H9 (cell line): ENCODE measurements at regions not wholly inside any gene's neighbourhood (a gene's known extent, or its start where the extent isn't known, plus 50 kb on each side); places are given as distances from the start of the nearest gene placed in this dataset.

ENCODE experiments used
- DNase-seq: peaks from one replicate; pipeline ENCODE4 v3.0.0-alpha.2; 2017
- H2AFZ ChIP-seq: one replicate; pipeline ENCODE4 v1.6.1; 2013; ENCODE audit warnings: mild to moderate bottlenecking, low read length, control low read depth, moderate library complexity
- H2AK5ac ChIP-seq: 2 replicates; pipeline ENCODE4 v1.6.1; 2013; ENCODE audit warnings: low read length, control low read depth, mixed read lengths; ENCODE audit not compliant: insufficient read length
- H2BK120ac ChIP-seq: one replicate; pipeline ENCODE4 v1.6.1; 2013; ENCODE audit warnings: low read depth, mild to moderate bottlenecking, low read length, control low read depth, inconsistent platforms; ENCODE audit not compliant: poor library complexity, severe bottlenecking
- H2BK12ac ChIP-seq: 2 replicates; pipeline ENCODE4 v1.6.1; 2013; ENCODE audit warnings: low read length, control low read depth, mixed read lengths, low read depth; ENCODE audit not compliant: insufficient read length
- H2BK15ac ChIP-seq: 2 replicates; pipeline ENCODE4 v1.6.1; 2013; ENCODE audit warnings: low read depth, low read length, control low read depth
- H2BK20ac ChIP-seq: one replicate; pipeline ENCODE4 v1.6.1; 2013; ENCODE audit warnings: low read depth, mild to moderate bottlenecking, low read length, control low read depth, inconsistent platforms; ENCODE audit not compliant: poor library complexity, severe bottlenecking
- H2BK5ac ChIP-seq: 2 replicates; pipeline ENCODE4 v1.6.1; 2013; ENCODE audit warnings: low read length, control low read depth, mixed read lengths; ENCODE audit not compliant: insufficient read length
- H3K14ac ChIP-seq: 2 replicates; pipeline ENCODE4 v1.6.1; 2013; ENCODE audit warnings: low read length, control low read depth; ENCODE audit not compliant: insufficient read depth
- H3K18ac ChIP-seq: 2 replicates; pipeline ENCODE4 v1.6.1; 2013; ENCODE audit warnings: low read depth, mild to moderate bottlenecking, mixed read lengths, low read length, control low read depth; ENCODE audit not compliant: insufficient read length
- H3K23ac ChIP-seq: 2 replicates; pipeline ENCODE4 v1.6.1; 2013; ENCODE audit warnings: low read length, control low read depth, mixed read lengths, low read depth; ENCODE audit not compliant: insufficient read length
- H3K23me2 ChIP-seq: 2 replicates; pipeline ENCODE4 v1.6.1; 2013; ENCODE audit warnings: low read depth, mild to moderate bottlenecking, mixed read lengths, low read length, control low read depth; ENCODE audit not compliant: insufficient read length, poor library complexity, severe bottlenecking
- H3K27ac ChIP-seq: 2 replicates; pipeline ENCODE4 v1.5.1; 2013; ENCODE audit warnings: low read length, control low read depth, mixed read lengths, low read depth; ENCODE audit not compliant: insufficient read length
- H3K27me3 ChIP-seq: 2 replicates; pipeline ENCODE4 v1.6.1; 2013; ENCODE audit warnings: low read length, control low read depth, inconsistent platforms; ENCODE audit not compliant: insufficient read depth
- H3K4ac ChIP-seq: 2 replicates; pipeline ENCODE4 v1.6.1; 2013; ENCODE audit warnings: low read depth, mild to moderate bottlenecking, control low read depth, inconsistent platforms, low read length, moderate library complexity
- H3K4me1 ChIP-seq: 2 replicates; pipeline ENCODE4 v1.6.1; 2013; ENCODE audit warnings: low read length, control low read depth, inconsistent platforms; ENCODE audit not compliant: insufficient read depth
- H3K4me2 ChIP-seq: 2 replicates; pipeline ENCODE4 v1.6.1; 2013; ENCODE audit warnings: low read length, control low read depth, mixed read lengths; ENCODE audit not compliant: insufficient read length, insufficient read depth
- H3K56ac ChIP-seq: 2 replicates; pipeline ENCODE4 v1.6.1; 2013; ENCODE audit warnings: low read depth, mild to moderate bottlenecking, mixed read lengths, low read length, control low read depth; ENCODE audit not compliant: insufficient read length
- H3K79me1 ChIP-seq: 2 replicates; pipeline ENCODE4 v1.6.1; 2013; ENCODE audit warnings: low read depth, mild to moderate bottlenecking, moderate library complexity, low read length, control low read depth, inconsistent platforms; ENCODE audit not compliant: insufficient read depth, poor library complexity, severe bottlenecking
- H3K79me2 ChIP-seq: 2 replicates; pipeline ENCODE4 v1.6.1; 2013; ENCODE audit warnings: low read length, control low read depth, inconsistent platforms; ENCODE audit not compliant: insufficient read depth
- H3K9ac ChIP-seq: 2 replicates; pipeline ENCODE4 v1.6.1; 2013; ENCODE audit warnings: low read length, control low read depth, mixed read lengths; ENCODE audit not compliant: insufficient read length; ENCODE audit errors: extremely low read depth
- H3K9me3 ChIP-seq: one replicate; pipeline ENCODE4 v1.6.1; 2013; ENCODE audit warnings: low read depth, low read length, inconsistent platforms; ENCODE audit not compliant: control insufficient read depth
- H3T11ph ChIP-seq: one replicate; pipeline ENCODE4 v1.6.1; 2013; ENCODE audit warnings: mild to moderate bottlenecking, low read length, control low read depth, inconsistent platforms
- H4K20me1 ChIP-seq: one replicate; pipeline ENCODE4 v1.6.1; 2013; ENCODE audit not compliant: control insufficient read depth, insufficient read length, insufficient read depth
- H4K5ac ChIP-seq: 2 replicates; pipeline ENCODE4 v1.6.1; 2013; ENCODE audit warnings: low read depth, mild to moderate bottlenecking, mixed read lengths, low read length, control low read depth; ENCODE audit not compliant: insufficient read length
- H4K8ac ChIP-seq: replicated peaks from 2 replicates; pipeline ENCODE4 v1.6.1; 2013; ENCODE audit warnings: low read length, control low read depth, mixed read lengths, low read depth; ENCODE audit not compliant: insufficient read length
- H4K91ac ChIP-seq: 2 replicates; pipeline ENCODE4 v1.6.1; 2013; ENCODE audit warnings: low read depth, mild to moderate bottlenecking, moderate library complexity, mixed read lengths, low read length, control low read depth; ENCODE audit not compliant: insufficient read length
- H3K27ac Mint-ChIP-seq, 3 experiments: 2 replicates in 2 of 3; 3 replicates in 1 of 3; pipeline ENCODE4 v1.8.0; 2020 to 2021; ENCODE audit warnings: mixed read lengths in 3 of 3, mild to moderate bottlenecking in 1 of 3, moderate library complexity in 1 of 3
- H3K27me3 Mint-ChIP-seq: 2 replicates; pipeline ENCODE4 v1.8.0; 2021; ENCODE audit warnings: low read depth, mild to moderate bottlenecking, moderate library complexity, mixed read lengths
- H3K36me3 Mint-ChIP-seq, 3 experiments: 2 replicates in 2 of 3; 3 replicates in 1 of 3; pipeline ENCODE4 v1.8.0; 2020 to 2021; ENCODE audit warnings: low read depth in 3 of 3, mixed read lengths in 3 of 3; ENCODE audit not compliant: insufficient read depth in 1 of 3
- H3K4me1 Mint-ChIP-seq, 2 experiments: 2 replicates each; pipeline ENCODE4 v1.8.0; 2020; ENCODE audit warnings: mixed read lengths in 2 of 2
- H3K4me3 Mint-ChIP-seq, 2 experiments: 2 replicates in 1 of 2; 3 replicates in 1 of 2; pipeline ENCODE4 v1.8.0; 2020 to 2021; ENCODE audit warnings: mild to moderate bottlenecking in 2 of 2, mixed read lengths in 2 of 2, moderate library complexity in 1 of 2
- H3K9me3 Mint-ChIP-seq, 2 experiments: 2 replicates in 1 of 2; 3 replicates in 1 of 2; pipeline ENCODE4 v1.8.0; 2020; ENCODE audit warnings: mild to moderate bottlenecking in 2 of 2, mixed read lengths in 2 of 2, moderate library complexity in 1 of 2
- CTCF ChIP-seq: fragments of 200-600 bp; sonication (generic); conservative IDR thresholded peaks from 3 replicates; pipeline ENCODE4 v1.8.0; 2021; ENCODE audit warnings: antibody characterized with exemption, mild to moderate bottlenecking
- WGBS: extraction: QIAGEN DNeasy Blood & Tissue Kit; methylation state at CpG from one replicate; pipeline ENCODE4 v1.1.7; 2013; ENCODE audit warnings: missing lambda C conversion rate, low lambda C conversion rate, mixed read lengths; ENCODE audit not compliant: insufficient read length; ENCODE audit errors: extremely low coverage; 5-methylcytosine and 5-hydroxymethylcytosine counted together

GRCh38 chr5:138663009-138663408 lies 87.8 kb upstream of the HSPA9 start:
- Histone ChIP-seq H3K23ac (no peak overlapping the region), H2BK20ac (no peak overlapping the region)

More at GRCh38 chr5:138663009-138663408, 87.8 kb upstream of the HSPA9 start:
- Histone ChIP-seq H3K79me1 (no peaks in the 10 kb centered on the region), H3K14ac (no peak overlapping the region), H3K56ac (no peak overlapping the region), H3K9ac (no peak overlapping the region), H3K4me2 (no peak overlapping the region), H4K20me1 (no peaks in the 10 kb centered on the region), H3K23me2 (no peaks in the 10 kb centered on the region), H4K8ac (no peak overlapping the region), H3K4ac (no peak overlapping the region), H2BK120ac (no peak overlapping the region), H2BK5ac (no peak overlapping the region), H2AK5ac (no peak overlapping the region), H3K79me2 (no peaks in the 10 kb centered on the region), H2BK12ac (no peak overlapping the region), H4K5ac (no peak overlapping the region), H2BK15ac (no peak overlapping the region), H3K4me1 (peaks cover 3% of the 10 kb centered on the region; the same call in 1 of the 2 replicates), H2AFZ (no peak overlapping the region), H3K27me3 (no peaks in the 10 kb centered on the region), H3K18ac (no peak overlapping the region), H3K27ac (no peak overlapping the region), H3T11ph (no peak overlapping the region), H3K9me3 (no peaks in the 10 kb centered on the region), H4K91ac (no peak overlapping the region)
- no CpG with 5 or more reads among the region's 5 CpGs for WGBS
- no peaks in the 10 kb centered on the region for H3K9me3 Mint-ChIP-seq
- no peaks in the 10 kb centered on the region; a peak in 1 of 7 replicates for H3K36me3 Mint-ChIP-seq
- H3K27ac Mint-ChIP-seq: no peak overlapping the region
- peaks cover 19 to 26% of the 10 kb centered on the region in 2 experiments for H3K4me1 Mint-ChIP-seq
- no peak overlapping the region for H3K4me3 Mint-ChIP-seq
- H3K27me3 Mint-ChIP-seq: peaks cover 2% of the 10 kb centered on the region; the same call in 1 of the 2 replicates
- TF ChIP-seq CTCF: no peak
- no peak for DNase-seq
